ENCODE measurements at regions not wholly inside any gene's neighbourhood (a gene's known extent, or its start where the extent isn't known, plus 50 kb on each side); places are given as distances from the start of the nearest gene placed in this dataset.

- no peaks in the 10 kb centered on the region for H3K27me3 Mint-ChIP-seq (ENCODE audit: low read depth)
- H3K36me3 Mint-ChIP-seq (ENCODE audit: low read depth) = no peaks in the 10 kb centered on the region
- no peak overlapping the region for H3K4me3 Mint-ChIP-seq (ENCODE audit: unreplicated experiment)
- H3K9me3 Mint-ChIP-seq (ENCODE audit: low read depth) = peaks cover 1% of the 10 kb centered on the region
- TF ChIP-seq CTCF (IDR thresholded peaks at IDR 0.05) = no peak
- no peaks in the 10 kb centered on the region for H3K4me1 Mint-ChIP-seq (ENCODE audit: low read depth)
- H3K27ac Mint-ChIP-seq (ENCODE audit: unreplicated experiment) = no peak overlapping the region
- DNase-seq (ENCODE audit: low spot score) = no peak
Measured at GRCh38 chr19:32264568-32264967, 80.8 kb upstream of the ZNF507 start.

GRCh38 chr19:32265995-32266394, 79.4 kb upstream of the ZNF507 start:
- no peaks in the 10 kb centered on the region for H3K36me3 Mint-ChIP-seq (ENCODE audit: low read depth)
- no peak for DNase-seq (ENCODE audit: low spot score)
- H3K27me3 Mint-ChIP-seq (ENCODE audit: low read depth) = no peaks in the 10 kb centered on the region
- no peak overlapping the region for H3K4me3 Mint-ChIP-seq (ENCODE audit: unreplicated experiment)
- no peak overlapping the region for H3K27ac Mint-ChIP-seq (ENCODE audit: unreplicated experiment)
- no peak for TF ChIP-seq CTCF (IDR thresholded peaks at IDR 0.05)
- H3K4me1 Mint-ChIP-seq (ENCODE audit: low read depth) = no peaks in the 10 kb centered on the region
- H3K9me3 Mint-ChIP-seq (ENCODE audit: low read depth) = no peaks in the 10 kb centered on the region

GRCh38 chr19:32266460-32266859, 79.0 kb upstream of the ZNF507 start:
- no peak for TF ChIP-seq CTCF (IDR thresholded peaks at IDR 0.05)
- Mint-ChIP-seq H3K36me3 (ENCODE audit: low read depth) (no peaks in the 10 kb centered on the region), H3K27ac (ENCODE audit: unreplicated experiment) (no peak overlapping the region), H3K4me1 (ENCODE audit: low read depth) (no peaks in the 10 kb centered on the region), H3K9me3 (ENCODE audit: low read depth) (no peaks in the 10 kb centered on the region), H3K4me3 (ENCODE audit: unreplicated experiment) (no peak overlapping the region), H3K27me3 (ENCODE audit: low read depth) (no peaks in the 10 kb centered on the region)
- DNase-seq (ENCODE audit: low spot score) = no peak

GRCh38 chr19:32268381-32268780, 77.0 kb upstream of the ZNF507 start:
- no peak for TF ChIP-seq CTCF (IDR thresholded peaks at IDR 0.05)
- H3K4me1 Mint-ChIP-seq (ENCODE audit: low read depth) = no peaks in the 10 kb centered on the region
- no peaks in the 10 kb centered on the region for H3K9me3 Mint-ChIP-seq (ENCODE audit: low read depth)
- no peak overlapping the region for H3K27ac Mint-ChIP-seq (ENCODE audit: unreplicated experiment)
- no peak overlapping the region for H3K4me3 Mint-ChIP-seq (ENCODE audit: unreplicated experiment)
- H3K27me3 Mint-ChIP-seq (ENCODE audit: low read depth) = no peaks in the 10 kb centered on the region
- DNase-seq (ENCODE audit: low spot score) = no peak
- H3K36me3 Mint-ChIP-seq (ENCODE audit: low read depth) = no peaks in the 10 kb centered on the region

- H3K9me3 Mint-ChIP-seq (ENCODE audit: low read depth) = peaks cover 6% of the 10 kb centered on the region
- TF ChIP-seq CTCF (IDR thresholded peaks at IDR 0.05) = no peak
- peaks cover 2% of the 10 kb centered on the region for H3K36me3 Mint-ChIP-seq (ENCODE audit: low read depth)
- H3K27ac Mint-ChIP-seq (ENCODE audit: unreplicated experiment) = no peak overlapping the region
- no peak overlapping the region for H3K4me3 Mint-ChIP-seq (ENCODE audit: unreplicated experiment)
- DNase-seq (ENCODE audit: low spot score) = no peak
- H3K4me1 Mint-ChIP-seq (ENCODE audit: low read depth) = no peaks in the 10 kb centered on the region
- H3K27me3 Mint-ChIP-seq (ENCODE audit: low read depth) = no peaks in the 10 kb centered on the region
Measured at GRCh38 chr19:32269831-32270230, 75.6 kb upstream of the ZNF507 start.

Data from chondrocyte (in vitro differentiated cells).